Left lung (tissue), 4 donors: ENCODE measurements at regions not wholly inside any gene's neighbourhood (a gene's known extent, or its start where the extent isn't known, plus 50 kb on each side); places are given as distances from the start of the nearest gene placed in this dataset.
A peak's percentile ranks its signal among the peaks of the same experiment; 100 is the strongest.

Experiments used
- ATAC-seq: fragments of 200-7000 bp; cut with Tn5 transposase; one replicate; pipeline ENCODE4 v1.9.1; 2020; ENCODE audit warnings: moderate library complexity
- DNase-seq, 4 donors: peaks; one replicate each; pipeline ENCODE4 v3.0.0-alpha.2; 2013 to 2020
- H3K27ac ChIP-seq, 2 donors: fragments of 200-600 bp; sonication (generic) in 1 of 2; one replicate each; pipeline versions ENCODE4 v1.5.0 to v1.8.0; 2020 to 2021
- H3K27me3 ChIP-seq, 2 donors: fragments of 200-600 bp; sonication (generic) in 1 of 2; one replicate each; pipeline versions ENCODE4 v1.5.0 to v1.8.0; 2020 to 2021
- H3K36me3 ChIP-seq, 2 donors: fragments of 200-600 bp; sonication (generic) in 1 of 2; one replicate each; pipeline versions ENCODE4 v1.5.0 to v1.8.0; 2020 to 2021
- H3K4me1 ChIP-seq, 2 donors: fragments of 200-600 bp; one replicate each; pipeline ENCODE4 v1.8.0; 2021
- H3K4me3 ChIP-seq, 2 donors: fragments of 200-600 bp; sonication (generic) in 1 of 2; one replicate each; pipeline versions ENCODE4 v1.5.0 to v1.8.0; 2020 to 2021; ENCODE audit warnings: mild to moderate bottlenecking in 1 of 2
- H3K9me3 ChIP-seq, 2 donors: fragments of 200-600 bp; sonication (generic) in 1 of 2; one replicate each; pipeline versions ENCODE4 v1.5.0 to v1.8.0; 2020 to 2021
- intact Hi-C, 2 donors: fragments of 100-400 bp; cut with DNase I; formaldehyde crosslinking; loops; one replicate each; pipeline versions ENCODE4 v1.11.2 to v1.14.2; 2022
- TF ChIP-seq, protein P1 (sequence below), 2 donors: fragments of 200-600 bp; sonication (generic) in 1 of 2; IDR thresholded peaks; one replicate each; pipeline versions ENCODE4 v1.5.0 to v1.8.0; 2021; ENCODE audit warnings: antibody characterized with exemption in 2 of 2
- donor health status: DM: no; HTN: yes; CAD: no.
- donor health status: DM: no; HTN: no; CAD: no.

DNA sequence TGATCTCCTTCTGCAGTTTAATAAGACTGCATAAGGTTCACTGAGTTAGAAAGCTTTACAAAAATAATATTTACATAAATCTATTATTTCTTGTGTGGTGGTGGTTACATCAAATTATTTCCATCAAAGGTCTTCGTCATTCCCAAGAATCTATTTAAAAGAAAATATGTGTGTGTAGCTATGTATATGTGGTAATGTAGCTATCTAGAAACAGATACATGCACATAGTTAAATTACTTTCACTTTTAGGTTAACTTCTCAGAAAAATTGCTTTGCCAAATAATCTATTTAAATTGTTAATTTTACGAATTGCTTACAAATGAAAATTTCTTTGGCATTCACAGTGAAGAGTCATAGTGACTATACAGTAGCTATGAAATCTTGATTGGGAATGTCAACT lies 633.2 kb downstream of the DMRTA1 start:
- no peak for ATAC-seq
- intact Hi-C loops: no loop called here

DNA sequence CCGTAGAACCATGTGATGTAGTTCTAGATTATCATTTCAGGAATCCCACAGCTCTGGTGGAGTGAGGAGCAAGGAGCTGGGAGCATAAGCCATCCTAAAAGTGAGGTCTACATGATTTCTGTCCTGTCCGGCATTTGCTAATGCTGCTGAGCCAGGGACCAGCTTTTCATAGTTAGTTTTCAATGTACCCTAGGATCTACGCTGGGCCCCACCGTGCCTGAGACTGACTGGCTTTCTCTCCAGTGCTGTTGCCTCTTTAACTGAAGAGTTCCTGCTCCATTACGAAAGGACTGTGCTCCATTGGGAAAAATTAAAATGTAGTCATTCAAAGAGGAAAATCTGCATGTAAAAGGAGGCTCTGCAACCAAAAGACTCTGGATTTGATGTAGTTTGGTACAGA lies 634.8 kb downstream of the DMRTA1 start:
- no peak for ATAC-seq

More for the DNA sequence above, 633.2 kb downstream of the DMRTA1 start:
- Histone ChIP-seq H3K27me3 (no peaks in the 10 kb centered on the region), H3K36me3 (no peaks in the 10 kb centered on the region), H3K27ac (no peak overlapping the region), H3K9me3 (no peaks in the 10 kb centered on the region), H3K4me3 (no peak overlapping the region), H3K4me1 (no peaks in the 10 kb centered on the region)
- no peak for DNase-seq
- TF ChIP-seq, protein P1, sequence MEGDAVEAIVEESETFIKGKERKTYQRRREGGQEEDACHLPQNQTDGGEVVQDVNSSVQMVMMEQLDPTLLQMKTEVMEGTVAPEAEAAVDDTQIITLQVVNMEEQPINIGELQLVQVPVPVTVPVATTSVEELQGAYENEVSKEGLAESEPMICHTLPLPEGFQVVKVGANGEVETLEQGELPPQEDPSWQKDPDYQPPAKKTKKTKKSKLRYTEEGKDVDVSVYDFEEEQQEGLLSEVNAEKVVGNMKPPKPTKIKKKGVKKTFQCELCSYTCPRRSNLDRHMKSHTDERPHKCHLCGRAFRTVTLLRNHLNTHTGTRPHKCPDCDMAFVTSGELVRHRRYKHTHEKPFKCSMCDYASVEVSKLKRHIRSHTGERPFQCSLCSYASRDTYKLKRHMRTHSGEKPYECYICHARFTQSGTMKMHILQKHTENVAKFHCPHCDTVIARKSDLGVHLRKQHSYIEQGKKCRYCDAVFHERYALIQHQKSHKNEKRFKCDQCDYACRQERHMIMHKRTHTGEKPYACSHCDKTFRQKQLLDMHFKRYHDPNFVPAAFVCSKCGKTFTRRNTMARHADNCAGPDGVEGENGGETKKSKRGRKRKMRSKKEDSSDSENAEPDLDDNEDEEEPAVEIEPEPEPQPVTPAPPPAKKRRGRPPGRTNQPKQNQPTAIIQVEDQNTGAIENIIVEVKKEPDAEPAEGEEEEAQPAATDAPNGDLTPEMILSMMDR (IDR thresholded peaks at IDR 0.05): no peak

DNA sequence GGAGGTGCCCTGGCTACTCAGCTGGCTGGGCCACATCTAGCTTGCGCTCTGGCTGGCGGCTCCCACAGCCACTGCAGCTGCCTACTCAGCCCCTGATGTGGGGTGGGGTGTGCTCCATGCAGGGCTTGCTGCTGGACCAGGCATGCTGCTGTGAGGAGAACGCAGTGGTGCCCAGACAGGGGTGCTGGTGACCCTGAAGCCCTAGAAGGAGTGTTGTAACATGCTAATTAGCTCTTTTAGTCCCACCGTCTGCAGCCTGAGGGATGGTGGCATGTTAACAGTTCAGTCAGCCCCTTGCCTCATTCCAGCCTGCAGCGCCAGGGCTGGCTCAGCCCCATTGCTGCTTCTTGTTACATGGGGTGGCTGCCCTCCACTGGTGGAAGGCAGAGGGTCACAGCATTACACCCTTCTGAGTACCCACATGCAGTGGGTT lies 642.3 kb downstream of the DMRTA1 start:
- peaks cover 0 to 6% of the 10 kb centered on the region in 2 donors for H3K9me3 ChIP-seq
- TF ChIP-seq, protein P1 (IDR thresholded peaks at IDR 0.05): no peak
- H3K27ac ChIP-seq: no peak overlapping the region
- no peaks in the 10 kb centered on the region for H3K36me3 ChIP-seq
- no peaks in the 10 kb centered on the region for H3K27me3 ChIP-seq
- no peak for ATAC-seq
- H3K4me3 ChIP-seq: no peak overlapping the region
- H3K4me1 ChIP-seq: no peaks in the 10 kb centered on the region
- intact Hi-C loops: no loop called here
- DNase-seq: peak in 1 of 4 donors; percentile 57

More for the DNA sequence above, 634.8 kb downstream of the DMRTA1 start:
- Histone ChIP-seq H3K4me3 (no peak overlapping the region), H3K9me3 (peaks cover 0 to 1% of the 10 kb centered on the region in 2 donors), H3K27ac (no peak overlapping the region), H3K4me1 (no peaks in the 10 kb centered on the region), H3K36me3 (no peaks in the 10 kb centered on the region), H3K27me3 (no peaks in the 10 kb centered on the region)
- DNase-seq: no peak
- TF ChIP-seq, protein P1 (IDR thresholded peaks at IDR 0.05): no peak
- intact Hi-C loops: no loop called here

DNA sequence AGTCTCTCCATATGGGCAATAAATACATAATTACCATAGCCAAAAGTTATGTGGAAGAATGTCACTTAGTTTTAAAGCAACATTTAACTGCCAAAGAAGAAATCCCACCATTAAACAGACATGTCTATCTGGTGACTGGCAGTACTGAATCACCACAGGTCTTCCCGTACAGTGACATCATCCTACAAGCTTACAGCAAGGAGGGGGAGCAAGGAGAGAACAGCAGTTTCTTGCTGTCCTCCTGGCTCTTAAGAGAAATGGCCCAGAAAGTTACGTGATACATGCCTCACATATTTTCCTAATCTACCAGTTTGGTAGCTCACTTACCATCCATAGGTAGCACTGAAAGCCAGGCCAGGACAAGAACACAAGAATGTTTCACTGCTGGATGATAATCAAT lies 671.0 kb downstream of the DMRTA1 start:
- intact Hi-C loops: no loop called here
- Histone ChIP-seq H3K27ac (no peak overlapping the region), H3K9me3 (no peaks in the 10 kb centered on the region), H3K4me1 (no peaks in the 10 kb centered on the region), H3K4me3 (no peak overlapping the region), H3K36me3 (no peaks in the 10 kb centered on the region), H3K27me3 (no peaks in the 10 kb centered on the region)
- TF ChIP-seq, protein P1 (IDR thresholded peaks at IDR 0.05): no peak
- ATAC-seq (no peak), DNase-seq (no peak)

DNA sequence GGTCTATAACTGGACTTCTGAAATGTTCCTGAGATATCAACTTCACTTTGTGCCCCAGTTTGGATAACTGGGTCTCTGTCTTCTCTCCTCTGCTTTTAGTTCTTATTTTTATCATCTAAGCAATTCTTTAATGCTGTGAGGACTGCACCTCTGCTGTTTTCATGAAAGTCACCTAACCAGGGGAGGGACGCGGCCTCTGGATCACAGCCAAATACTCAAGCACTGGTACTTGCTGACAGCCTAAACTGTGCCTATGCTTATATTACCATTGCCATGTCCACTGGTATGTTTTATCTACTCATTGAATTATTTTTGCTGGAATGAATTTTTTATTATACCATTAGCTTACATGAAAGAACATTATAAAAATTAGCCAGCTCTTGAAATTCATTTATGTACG lies 674.0 kb downstream of the DMRTA1 start:
- TF ChIP-seq, protein P1 (IDR thresholded peaks at IDR 0.05): no peak
- Histone ChIP-seq H3K9me3 (no peaks in the 10 kb centered on the region), H3K27me3 (no peaks in the 10 kb centered on the region), H3K27ac (no peak overlapping the region), H3K4me3 (no peak overlapping the region), H3K36me3 (no peaks in the 10 kb centered on the region), H3K4me1 (no peaks in the 10 kb centered on the region)
- peak in 1 of 4 donors; percentile 3 for DNase-seq
- ATAC-seq: no peak
- intact Hi-C loops: no loop called here
